ENCODE measurements at regions not wholly inside any gene's neighbourhood (a gene's known extent, or its start where the extent isn't known, plus 50 kb on each side); places are given as distances from the start of the nearest gene placed in this dataset.
"Not testable (repeated sequence)": the region's sequence is repeated elsewhere in the genome, so short reads cannot be mapped to it uniquely, and the experiment has no call there.

- no peak overlapping the region for H3K4me2 ChIP-seq (ENCODE audit: control insufficient read depth, insufficient read depth)
- in situ Hi-C loops (cut with MboI) (no loop called here), intact Hi-C loops (cut with micrococcal nuclease; ENCODE audit: unreplicated experiment) (no loop called here)
- no peaks in the 10 kb centered on the region for H3K36me3 ChIP-seq (ENCODE audit: control insufficient read depth in 2 of 2, insufficient read depth in 2 of 2, low read length in 1 of 2)
- ChIA-PET POLR2A (no interaction called here), SMC1A (ENCODE audit: uncharacterized antibody, unreplicated experiment) (no interaction called here), RAD21 (ENCODE audit: unreplicated experiment) (no interaction called here), CTCF (no interaction called here)
- H3K4me1 ChIP-seq (ENCODE audit: control insufficient read depth, insufficient read depth, low read length), result no peaks in the 10 kb centered on the region
- no peaks in the 10 kb centered on the region; a peak in 1 of 4 replicates for H3K27me3 ChIP-seq (replicated peaks in 1 of 2; ENCODE audit: control insufficient read depth in 2 of 2, insufficient read depth in 2 of 2, low read length in 1 of 2)
- ATAC-seq, result no peak
- 55% methylated on average over 8 of the region's 8 CpGs for WGBS (ENCODE audit: insufficient coverage, insufficient replicate concordance, low lambda C conversion rate, missing lambda C conversion rate)
- no peak overlapping the region for H3K9ac ChIP-seq (ENCODE audit: control insufficient read depth, insufficient read depth, low read length)
- H4K20me1 ChIP-seq (ENCODE audit: control insufficient read depth, insufficient read depth), result no peaks in the 10 kb centered on the region
- H3K9me3 ChIP-seq (replicated peaks; ENCODE audit: control insufficient read depth, insufficient read depth, low read length), result no peaks in the 10 kb centered on the region
- FAIRE-seq, result no peak
- no TSS peak for BruUV-seq (replicated peaks)
- H2AFZ ChIP-seq (ENCODE audit: control insufficient read depth, low read depth, low read length), result no peak overlapping the region
- no peak for DNase-seq (ENCODE audit: low read depth, low spot score)
- no peaks in the 10 kb centered on the region for H3K79me2 ChIP-seq (ENCODE audit: control insufficient read depth, insufficient read depth, low read length)
- no peak for TF ChIP-seq HDGF (IDR thresholded peaks at IDR 0.05)
- TF ChIP-seq EGR1 (IDR thresholded peaks at IDR 0.05; ENCODE audit: borderline replicate concordance in 1 of 2, low read depth in 2 of 2, low read length in 2 of 2), result no peak
- TF ChIP-seq, protein P1, sequence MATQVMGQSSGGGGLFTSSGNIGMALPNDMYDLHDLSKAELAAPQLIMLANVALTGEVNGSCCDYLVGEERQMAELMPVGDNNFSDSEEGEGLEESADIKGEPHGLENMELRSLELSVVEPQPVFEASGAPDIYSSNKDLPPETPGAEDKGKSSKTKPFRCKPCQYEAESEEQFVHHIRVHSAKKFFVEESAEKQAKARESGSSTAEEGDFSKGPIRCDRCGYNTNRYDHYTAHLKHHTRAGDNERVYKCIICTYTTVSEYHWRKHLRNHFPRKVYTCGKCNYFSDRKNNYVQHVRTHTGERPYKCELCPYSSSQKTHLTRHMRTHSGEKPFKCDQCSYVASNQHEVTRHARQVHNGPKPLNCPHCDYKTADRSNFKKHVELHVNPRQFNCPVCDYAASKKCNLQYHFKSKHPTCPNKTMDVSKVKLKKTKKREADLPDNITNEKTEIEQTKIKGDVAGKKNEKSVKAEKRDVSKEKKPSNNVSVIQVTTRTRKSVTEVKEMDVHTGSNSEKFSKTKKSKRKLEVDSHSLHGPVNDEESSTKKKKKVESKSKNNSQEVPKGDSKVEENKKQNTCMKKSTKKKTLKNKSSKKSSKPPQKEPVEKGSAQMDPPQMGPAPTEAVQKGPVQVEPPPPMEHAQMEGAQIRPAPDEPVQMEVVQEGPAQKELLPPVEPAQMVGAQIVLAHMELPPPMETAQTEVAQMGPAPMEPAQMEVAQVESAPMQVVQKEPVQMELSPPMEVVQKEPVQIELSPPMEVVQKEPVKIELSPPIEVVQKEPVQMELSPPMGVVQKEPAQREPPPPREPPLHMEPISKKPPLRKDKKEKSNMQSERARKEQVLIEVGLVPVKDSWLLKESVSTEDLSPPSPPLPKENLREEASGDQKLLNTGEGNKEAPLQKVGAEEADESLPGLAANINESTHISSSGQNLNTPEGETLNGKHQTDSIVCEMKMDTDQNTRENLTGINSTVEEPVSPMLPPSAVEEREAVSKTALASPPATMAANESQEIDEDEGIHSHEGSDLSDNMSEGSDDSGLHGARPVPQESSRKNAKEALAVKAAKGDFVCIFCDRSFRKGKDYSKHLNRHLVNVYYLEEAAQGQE (IDR thresholded peaks at IDR 0.05; ENCODE audit: low read depth, low read length), result no peak
- TF ChIP-seq STAT3 (IDR thresholded peaks at IDR 0.05; ENCODE audit: low read depth, low read length), result no peak
- no peak for TF ChIP-seq ZNF274 (IDR thresholded peaks at IDR 0.05; ENCODE audit: insufficient read depth, insufficient read length)
- no peak for TF ChIP-seq SMAD5 (IDR thresholded peaks at IDR 0.05; ENCODE audit: low read depth)
- no peak for TF ChIP-seq POU2F2 (IDR thresholded peaks at IDR 0.05; ENCODE audit: borderline replicate concordance, low read depth, low read length)
- no peak for TF ChIP-seq DPF2 (IDR thresholded peaks at IDR 0.05)
- TF ChIP-seq, protein P2, sequence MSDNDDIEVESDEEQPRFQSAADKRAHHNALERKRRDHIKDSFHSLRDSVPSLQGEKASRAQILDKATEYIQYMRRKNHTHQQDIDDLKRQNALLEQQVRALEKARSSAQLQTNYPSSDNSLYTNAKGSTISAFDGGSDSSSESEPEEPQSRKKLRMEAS (IDR thresholded peaks at IDR 0.05; ENCODE audit: low read depth, low read length), result no peak
- no peak overlapping the region for H3K27ac ChIP-seq (ENCODE audit: control insufficient read depth, insufficient read depth)
- no peak overlapping the region for H3K4me3 ChIP-seq
These were observed 96.6 kb upstream of the KDM7A start for GRCh38 chr7:140273417-140273816.

- ATAC-seq; H3K79me2 ChIP-seq (ENCODE audit: control insufficient read depth, insufficient read depth, low read length); H3K27me3 ChIP-seq (replicated peaks in 1 of 2; ENCODE audit: control insufficient read depth in 2 of 2, insufficient read depth in 2 of 2, low read length in 1 of 2); H3K27ac ChIP-seq (ENCODE audit: control insufficient read depth, insufficient read depth); in situ Hi-C loops (cut with MboI); SMC1A ChIA-PET (ENCODE audit: uncharacterized antibody, unreplicated experiment); RAD21 ChIA-PET (ENCODE audit: unreplicated experiment); intact Hi-C loops (cut with micrococcal nuclease; ENCODE audit: unreplicated experiment); H3K4me2 ChIP-seq (ENCODE audit: control insufficient read depth, insufficient read depth); DNase-seq (ENCODE audit: low read depth, low spot score); BruUV-seq (replicated peaks); POLR2A ChIA-PET; H3K4me1 ChIP-seq (ENCODE audit: control insufficient read depth, insufficient read depth, low read length); H3K9ac ChIP-seq (ENCODE audit: control insufficient read depth, insufficient read depth, low read length); CTCF ChIA-PET; H3K9me3 ChIP-seq (replicated peaks; ENCODE audit: control insufficient read depth, insufficient read depth, low read length); H2AFZ ChIP-seq (ENCODE audit: control insufficient read depth, low read depth, low read length); FAIRE-seq; H3K36me3 ChIP-seq (ENCODE audit: control insufficient read depth in 2 of 2, insufficient read depth in 2 of 2, low read length in 1 of 2); H4K20me1 ChIP-seq (ENCODE audit: control insufficient read depth, insufficient read depth); H3K4me3 ChIP-seq: not testable (repeated sequence)
- WGBS (ENCODE audit: insufficient coverage, insufficient replicate concordance, low lambda C conversion rate, missing lambda C conversion rate), result 84% methylated on average over 16 of the region's 16 CpGs
These were observed 94.8 kb upstream of the KDM7A start for GRCh38 chr7:140271643-140271968.

Measured in GM12878 (cell line).